Fibroblast of skin of right biceps (primary cell): ENCODE measurements at regions not wholly inside any gene's neighbourhood (a gene's known extent, or its start where the extent isn't known, plus 50 kb on each side); places are given as distances from the start of the nearest gene placed in this dataset.

Source experiments
- DNase-seq: peaks from one replicate; pipeline ENCODE4 v3.0.0-alpha.2; 2013

GRCh38 chr9:118596374-118597015 is 772.7 kb downstream of the BRINP1 start:
- DNase-seq: peak; percentile 18

GRCh38 chr9:118606668-118607067 is 762.6 kb downstream of the BRINP1 start:
- no peak for DNase-seq

GRCh38 chr9:118609355-118610044 is 759.7 kb downstream of the BRINP1 start:
- DNase-seq: peak; percentile 66

GRCh38 chr9:118612201-118612600 is 757.0 kb downstream of the BRINP1 start:
- no peak for DNase-seq

GRCh38 chr9:118613996-118614395 is 755.2 kb downstream of the BRINP1 start:
- DNase-seq: no peak

GRCh38 chr9:118618084-118618483 is 751.2 kb downstream of the BRINP1 start:
- no peak for DNase-seq

GRCh38 chr9:118618849-118619248 is 750.4 kb downstream of the BRINP1 start:
- no peak for DNase-seq

- DNase-seq: peak; percentile 3
Observed at GRCh38 chr9:118624608-118625007, 744.6 kb downstream of the BRINP1 start.

GRCh38 chr9:118630079-118630478 is 739.2 kb downstream of the BRINP1 start:
- no peak for DNase-seq

- no peak for DNase-seq
Observed at GRCh38 chr9:118630931-118631595, 738.2 kb downstream of the BRINP1 start.

- no peak for DNase-seq
Observed at GRCh38 chr9:118631956-118632355, 737.3 kb downstream of the BRINP1 start.

- DNase-seq: no peak
Observed at GRCh38 chr9:118635416-118635815, 733.8 kb downstream of the BRINP1 start.

GRCh38 chr9:118637681-118638080 is 731.6 kb downstream of the BRINP1 start:
- no peak for DNase-seq

- DNase-seq: peak; percentile 2
Observed at GRCh38 chr9:118640836-118641560, 728.2 kb downstream of the BRINP1 start.

- DNase-seq: peak; percentile 23
Observed at GRCh38 chr9:118643118-118643517, 726.1 kb downstream of the BRINP1 start.

GRCh38 chr9:118644066-118644465 is 725.2 kb downstream of the BRINP1 start:
- no peak for DNase-seq

GRCh38 chr9:118647331-118647730 is 721.9 kb downstream of the BRINP1 start:
- no peak for DNase-seq

- no peak for DNase-seq
Observed at GRCh38 chr9:118650417-118650816, 718.8 kb downstream of the BRINP1 start.

- DNase-seq: no peak
Observed at GRCh38 chr9:118651511-118651910, 717.7 kb downstream of the BRINP1 start.

- no peak for DNase-seq
Observed at GRCh38 chr9:118652258-118652657, 717.0 kb downstream of the BRINP1 start.

- no peak for DNase-seq
Observed at GRCh38 chr9:118652912-118653311, 716.3 kb downstream of the BRINP1 start.

- no peak for DNase-seq
Observed at GRCh38 chr9:118659011-118659410, 710.2 kb downstream of the BRINP1 start.

GRCh38 chr9:118665226-118665919 is 703.9 kb downstream of the BRINP1 start:
- DNase-seq: no peak
